IMR-90 (cell line): ENCODE measurements at regions not wholly inside any gene's neighbourhood (a gene's known extent, or its start where the extent isn't known, plus 50 kb on each side); places are given as distances from the start of the nearest gene placed in this dataset.

Source experiments
- ATAC-seq: fragments of 200-7000 bp; cut with Tn5 transposase; 2 replicates; pipeline ENCODE4 v1.9.1; 2020; ENCODE audit warnings: low read depth, mild to moderate bottlenecking, moderate library complexity
- BruUV-seq: library from RNA; stranded (reverse); fragments of 400-500 nt; replicated peaks from 2 replicates; lab custom pipeline; 2021; lab: Mats Ljungman, UMichigan
- CTCF ChIA-PET: fragments of 300-600 bp; formaldehyde crosslinking; extraction: SDS; loops from one replicate; lab custom pipeline; 2021; ENCODE audit warnings: antibody characterized with exemption; lab: Yijun Ruan, JAX
- POLR2A ChIA-PET: fragments of 300-600 bp; sonication (Branson Sonifier 250); formaldehyde crosslinking; loops from one replicate; lab custom pipeline; 2022; ENCODE audit warnings: antibody characterized with exemption; ENCODE audit not compliant: unreplicated experiment; lab: Charles Lee
- DNase-seq: peaks from one replicate; pipeline ENCODE4 v3.0.0; 2013
- H2AFZ ChIP-seq: replicated peaks from 2 replicates; pipeline ENCODE3; 2013; ENCODE audit warnings: low read length, mild to moderate bottlenecking; ENCODE audit not compliant: poor library complexity
- H2AK5ac ChIP-seq: 2 replicates; pipeline ENCODE4 v1.6.1; 2013; ENCODE audit warnings: low read depth, low read length, inconsistent platforms
- H2AK9ac ChIP-seq: replicated peaks from 2 replicates; pipeline ENCODE3; 2013; ENCODE audit warnings: mild to moderate bottlenecking, low read depth, low read length, moderate library complexity; ENCODE audit not compliant: poor library complexity
- H2BK120ac ChIP-seq: 2 replicates; pipeline ENCODE4 v1.6.1; 2013; ENCODE audit warnings: low read depth, low read length, inconsistent platforms
- H2BK15ac ChIP-seq: 3 replicates; pipeline ENCODE4 v1.6.1; 2013; ENCODE audit warnings: low read depth, low read length, inconsistent platforms
- H2BK20ac ChIP-seq: 2 replicates; pipeline ENCODE4 v1.6.1; 2013; ENCODE audit warnings: low read depth, mild to moderate bottlenecking, inconsistent platforms, low read length, moderate library complexity
- H2BK5ac ChIP-seq: 2 replicates; pipeline ENCODE4 v1.6.1; 2013; ENCODE audit warnings: mild to moderate bottlenecking, low read depth, low read length, inconsistent platforms; ENCODE audit not compliant: poor library complexity, severe bottlenecking
- H3K14ac ChIP-seq: replicated peaks from 2 replicates; pipeline ENCODE4 v1.6.1; 2013; ENCODE audit warnings: low read depth, low read length, inconsistent platforms
- H3K18ac ChIP-seq: 2 replicates; pipeline ENCODE4 v1.6.1; 2013; ENCODE audit warnings: low read depth, low read length, control low read depth
- H3K23ac ChIP-seq: 2 replicates; pipeline ENCODE4 v1.6.1; 2013; ENCODE audit warnings: low read depth, low read length, inconsistent platforms
- H3K27ac ChIP-seq: 2 replicates; pipeline ENCODE4 v1.5.1; 2013; ENCODE audit warnings: mild to moderate bottlenecking, control low read depth, low read length; ENCODE audit not compliant: insufficient read depth
- H3K27me3 ChIP-seq: 2 replicates; pipeline ENCODE4 v1.6.1; 2013; ENCODE audit warnings: low read length; ENCODE audit not compliant: control insufficient read depth, insufficient read depth
- H3K36me3 ChIP-seq: 2 replicates; pipeline ENCODE4 v1.6.1; 2013; ENCODE audit warnings: low read length, mixed read lengths; ENCODE audit not compliant: control insufficient read depth, insufficient read depth
- H3K4ac ChIP-seq: 2 replicates; pipeline ENCODE4 v1.6.1; 2013; ENCODE audit warnings: low read depth, low read length, inconsistent platforms
- H3K4me1 ChIP-seq: 2 replicates; pipeline ENCODE4 v1.6.1; 2013; ENCODE audit warnings: low read length, mixed read lengths; ENCODE audit not compliant: control insufficient read depth, insufficient read depth
- H3K4me2 ChIP-seq: 2 replicates; pipeline ENCODE4 v1.6.1; 2013; ENCODE audit warnings: low read depth, mild to moderate bottlenecking, control low read depth, low read length, moderate library complexity
- H3K4me3 ChIP-seq: 2 replicates; pipeline ENCODE4 v1.5.1; 2013; ENCODE audit warnings: low read depth, mild to moderate bottlenecking, control low read depth, low read length, moderate library complexity; ENCODE audit not compliant: insufficient read depth
- H3K56ac ChIP-seq: 2 replicates; pipeline ENCODE4 v1.6.1; 2013; ENCODE audit warnings: low read length, inconsistent platforms; ENCODE audit not compliant: insufficient read depth; ENCODE audit errors: extremely low read depth
- H3K79me1 ChIP-seq, 2 experiments: 2 replicates each; pipeline ENCODE4 v1.6.1; 2013; ENCODE audit warnings: low read length in 2 of 2, inconsistent platforms in 1 of 2, low read depth in 1 of 2
- H3K9ac ChIP-seq: 2 replicates; pipeline ENCODE4 v1.6.1; 2013; ENCODE audit warnings: low read depth, low read length, control low read depth
- H3K9me1 ChIP-seq: 2 replicates; pipeline ENCODE4 v1.6.1; 2013; ENCODE audit warnings: low read length, inconsistent platforms; ENCODE audit not compliant: insufficient read depth
- H3K9me3 ChIP-seq: 2 replicates; pipeline ENCODE4 v1.6.1; 2013; ENCODE audit warnings: low read length; ENCODE audit not compliant: control insufficient read depth, insufficient read depth
- H4K20me1 ChIP-seq: 2 replicates; pipeline ENCODE4 v1.6.1; 2013; ENCODE audit warnings: low read length, inconsistent platforms; ENCODE audit not compliant: insufficient read depth
- H4K5ac ChIP-seq: 2 replicates; pipeline ENCODE4 v1.6.1; 2013; ENCODE audit warnings: mild to moderate bottlenecking, low read depth, low read length, control low read depth
- H4K8ac ChIP-seq, 2 experiments: 2 replicates each; pipeline ENCODE4 v1.6.1; 2013; ENCODE audit warnings: low read depth in 2 of 2, low read length in 2 of 2, control low read depth in 1 of 2, inconsistent platforms in 1 of 2
- H4K91ac ChIP-seq: 2 replicates; pipeline ENCODE4 v1.6.1; 2013; ENCODE audit warnings: low read depth, low read length, inconsistent platforms; ENCODE audit not compliant: insufficient read depth
- BHLHE40 ChIP-seq: fragments of 150-350 bp; IDR thresholded peaks from 2 replicates; pipeline ENCODE4 v1.6.1; 2016; ENCODE audit warnings: mild to moderate bottlenecking, low read depth, low read length
- CEBPB ChIP-seq: IDR thresholded peaks from 2 replicates; pipeline ENCODE4 v1.6.1; 2012; ENCODE audit warnings: low read depth, low read length, improper control_type of control experiment
- CHD1 ChIP-seq: IDR thresholded peaks from 2 replicates; pipeline ENCODE4 v1.6.1; 2012; ENCODE audit warnings: low read depth, low read length, improper control_type of control experiment
- CTCF ChIP-seq: conservative IDR thresholded peaks from 2 replicates; pipeline ENCODE4 v1.5.1; 2012; ENCODE audit warnings: mild to moderate bottlenecking, low read depth, low read length, improper control_type of control experiment
- MAFK ChIP-seq: IDR thresholded peaks from 2 replicates; pipeline ENCODE4 v1.6.1; 2012; ENCODE audit warnings: low read depth, low read length, improper control_type of control experiment
- MAZ ChIP-seq: IDR thresholded peaks from 2 replicates; pipeline ENCODE4 v1.6.1; 2012; ENCODE audit warnings: low read depth, mild to moderate bottlenecking, low read length, improper control_type of control experiment, moderate library complexity, borderline replicate concordance
- MXI1 ChIP-seq: IDR thresholded peaks from 2 replicates; pipeline ENCODE4 v1.6.1; 2012; ENCODE audit warnings: low read depth, mild to moderate bottlenecking, low read length, moderate library complexity, borderline replicate concordance
- POLR2A ChIP-seq: IDR thresholded peaks from 2 replicates; pipeline ENCODE4 v1.6.1; 2012; ENCODE audit warnings: mild to moderate bottlenecking, low read depth, low read length
- USF2 ChIP-seq: fragments of 150-350 bp; IDR thresholded peaks from 2 replicates; pipeline ENCODE4 v1.6.1; 2017; ENCODE audit warnings: mild to moderate bottlenecking, antibody characterized with exemption, low read length, low read depth
- WGBS, 2 experiments: methylation state at CpG; one replicate each; pipeline versions ENCODE4 v1.1.5 to v1.1.7; 2013; ENCODE audit warnings: missing lambda C conversion rate in 2 of 2; ENCODE audit not compliant: insufficient read length in 1 of 2; ENCODE audit errors: extremely low coverage in 2 of 2; 5-methylcytosine and 5-hydroxymethylcytosine counted together
- dilution Hi-C: fragments of 300-500 bp; cut with HindIII; formaldehyde crosslinking; loops from one replicate; pipeline ENCODE4 v1.14.3; 2018; ENCODE audit warnings: low sequenced_read_pairs; ENCODE audit not compliant: unreplicated experiment
- in situ Hi-C: fragments of 300-500 bp; cut with MboI; formaldehyde crosslinking; loops from 3 replicates; pipeline ENCODE4 v1.14.3; 2019; ENCODE audit warnings: low sequenced_read_pairs, inconsistent platforms, mixed read lengths
- intact Hi-C: fragments of 100-400 bp; cut with micrococcal nuclease; formaldehyde crosslinking; loops from 2 replicates; pipeline ENCODE4 v1.10.0; 2022

DNA sequence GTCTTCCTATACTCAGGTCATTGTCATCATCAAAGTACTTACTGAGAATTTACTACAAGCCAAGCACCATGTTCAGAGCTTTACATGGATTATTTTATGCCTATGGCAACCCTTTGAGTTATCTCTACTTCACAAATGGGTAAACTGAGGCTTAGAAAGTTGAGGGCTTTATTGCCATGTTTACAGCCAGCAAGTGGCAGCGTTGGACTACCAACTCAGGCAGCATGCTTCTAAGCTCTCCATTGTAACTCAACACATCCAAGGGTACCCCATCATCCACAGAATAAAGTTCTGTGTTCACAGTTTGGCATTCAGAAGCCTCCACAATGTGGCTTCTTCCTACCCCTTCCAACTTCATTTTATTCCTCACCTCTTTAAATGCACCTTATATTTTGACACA is 422.6 kb upstream of the GRIA1 start:
- H3K4me3 ChIP-seq = no peak overlapping the region
- CTCF ChIA-PET = no interaction called here

More for the DNA sequence above, 422.6 kb upstream of the GRIA1 start:
- Histone ChIP-seq H2AK5ac (no peak overlapping the region), H3K79me1 (no peaks in the 10 kb centered on the region), H3K27ac (no peak overlapping the region), H3K4me1 (no peaks in the 10 kb centered on the region), H4K20me1 (no peaks in the 10 kb centered on the region), H3K18ac (no peak overlapping the region), H3K4me2 (no peak overlapping the region), H2BK120ac (no peak overlapping the region), H3K14ac (no peak overlapping the region), H3K23ac (no peak overlapping the region), H3K4ac (no peak overlapping the region), H2BK5ac (no peak overlapping the region), H4K91ac (no peak overlapping the region), H4K8ac (no peak overlapping the region), H3K9me1 (no peaks in the 10 kb centered on the region), H2BK20ac (no peak overlapping the region), H3K27me3 (no peaks in the 10 kb centered on the region), H2AK9ac (no peak overlapping the region), H3K9ac (no peak overlapping the region), H3K56ac (no peak overlapping the region), H2AFZ (no peak overlapping the region), H4K5ac (no peak overlapping the region), H3K36me3 (no peaks in the 10 kb centered on the region), H3K9me3 (peaks cover 4% of the 10 kb centered on the region), H2BK15ac (no peak overlapping the region)
- no CpG with 5 or more reads among the region's 1 CpG for WGBS, 2 experiments
- DNase-seq (no peak), ATAC-seq (no peak)
- dilution Hi-C loops = no loop called here
- no TSS peak for BruUV-seq
- no peak for TF ChIP-seq MAZ
- no peak for TF ChIP-seq POLR2A
- TF ChIP-seq CEBPB = no peak
- TF ChIP-seq MAFK = no peak
- no peak for TF ChIP-seq BHLHE40
- no peak for TF ChIP-seq MXI1
- no peak for TF ChIP-seq CHD1
- no peak for TF ChIP-seq USF2
- no peak for TF ChIP-seq CTCF
- intact Hi-C loops = no loop called here
- POLR2A ChIA-PET = no interaction called here
- in situ Hi-C loops = no loop called here
